ENCODE measurements at regions not wholly inside any gene's neighbourhood (a gene's known extent, or its start where the extent isn't known, plus 50 kb on each side); places are given as distances from the start of the nearest gene placed in this dataset.

- TF ChIP-seq CTCF (conservative IDR thresholded peaks at IDR 0.05; ENCODE audit: low read length), result no peak
- no peak for TF ChIP-seq EZH2phosphoT487 (IDR thresholded peaks at IDR 0.05; ENCODE audit: borderline replicate concordance)
Observed at GRCh38 chr7:113801751-113802150, 117.1 kb downstream of the PPP1R3A start.
